ENCODE measurements at regions not wholly inside any gene's neighbourhood (a gene's known extent, or its start where the extent isn't known, plus 50 kb on each side); places are given as distances from the start of the nearest gene placed in this dataset.
A peak's percentile ranks its signal among the peaks of the same experiment; 100 is the strongest.

DNA sequence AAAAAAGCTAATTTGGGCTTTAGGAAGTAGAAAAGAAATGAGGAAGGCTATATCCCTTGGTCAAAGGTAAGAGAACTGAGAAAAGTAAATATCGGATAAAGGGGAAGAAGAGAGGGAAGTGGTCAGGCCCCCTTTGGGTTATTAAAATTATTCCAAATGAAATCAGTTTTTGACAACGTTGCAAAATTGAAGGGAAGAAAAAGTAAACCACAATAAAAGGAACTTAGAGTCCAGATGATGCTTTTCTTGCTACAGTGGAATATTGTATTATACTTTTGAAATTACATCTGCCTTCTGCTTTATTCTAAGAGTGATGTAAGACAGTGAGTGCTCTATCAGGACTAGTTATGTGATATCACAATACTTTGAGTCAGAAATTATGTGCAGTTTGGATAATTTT lies 59.4 kb upstream of the RBPJ start:
- DNase-seq = no peak
- peaks cover 19% of the 10 kb centered on the region for H3K27me3 Mint-ChIP-seq
- no peak overlapping the region for H3K4me3 Mint-ChIP-seq
- Histone ChIP-seq H2AFZ (ENCODE audit: insufficient read depth, low read depth, low read length, poor library complexity, severe bottlenecking) (no peak overlapping the region), H3K4me2 (replicated peaks; ENCODE audit: low read depth, low read length, poor library complexity, severe bottlenecking) (no peak overlapping the region), H3K27me3 (replicated peaks in 1 of 4; ENCODE audit: control extremely low read depth in 1 of 4, control insufficient read depth in 3 of 4, insufficient read depth in 4 of 4, low read length in 3 of 4) (peaks cover 0 to 4% (median 2%) of the 10 kb centered on the region in 4 experiments), H3K4me3 (ENCODE audit: control extremely low read depth in 1 of 5, extremely low read depth in 1 of 5, insufficient read depth in 1 of 5, low read depth in 2 of 5, low read length in 4 of 5) (no peak overlapping the region), H3K4me1 (ENCODE audit: control insufficient read depth in 2 of 2, insufficient read depth in 2 of 2, low read length in 2 of 2) (no peaks in the 10 kb centered on the region), H3K36me3 (replicated peaks in 1 of 2; ENCODE audit: control extremely low read depth in 1 of 2, control insufficient read depth in 1 of 2, extremely low read depth in 1 of 2, insufficient read depth in 2 of 2, low read length in 1 of 2) (no peaks in the 10 kb centered on the region), H3K9ac (ENCODE audit: low read length) (no peak overlapping the region), H4K20me1 (ENCODE audit: control insufficient read depth, insufficient read depth, low read length, poor library complexity, severe bottlenecking) (no peaks in the 10 kb centered on the region), H3K79me2 (ENCODE audit: control insufficient read depth, insufficient read depth, low read length) (no peaks in the 10 kb centered on the region), H3K9me3 (ENCODE audit: control extremely low read depth in 1 of 3, control insufficient read depth in 2 of 3, insufficient read depth in 1 of 3, low read length in 2 of 3) (peaks cover 0 to 6% (median 0%) of the 10 kb centered on the region in 3 donors), H3K27ac (ENCODE audit: low read length in 2 of 2) (no peak overlapping the region)
- intact Hi-C loops (cut with micrococcal nuclease) = no loop called here
- no peaks in the 10 kb centered on the region for H3K4me1 Mint-ChIP-seq
- H3K27ac Mint-ChIP-seq = no peak overlapping the region
- CTCF ChIA-PET = no interaction called here
- peaks cover 3% of the 10 kb centered on the region for H3K9me3 Mint-ChIP-seq (ENCODE audit: insufficient read depth)
- no CpG with 5 or more reads among the region's 2 CpGs for WGBS (ENCODE audit: insufficient coverage)
- TF ChIP-seq EZH2 (IDR thresholded peaks at IDR 0.05; ENCODE audit: borderline replicate concordance, insufficient read depth, low read depth, low read length, poor library complexity, severe bottlenecking) = no peak
- TF ChIP-seq, protein P1, sequence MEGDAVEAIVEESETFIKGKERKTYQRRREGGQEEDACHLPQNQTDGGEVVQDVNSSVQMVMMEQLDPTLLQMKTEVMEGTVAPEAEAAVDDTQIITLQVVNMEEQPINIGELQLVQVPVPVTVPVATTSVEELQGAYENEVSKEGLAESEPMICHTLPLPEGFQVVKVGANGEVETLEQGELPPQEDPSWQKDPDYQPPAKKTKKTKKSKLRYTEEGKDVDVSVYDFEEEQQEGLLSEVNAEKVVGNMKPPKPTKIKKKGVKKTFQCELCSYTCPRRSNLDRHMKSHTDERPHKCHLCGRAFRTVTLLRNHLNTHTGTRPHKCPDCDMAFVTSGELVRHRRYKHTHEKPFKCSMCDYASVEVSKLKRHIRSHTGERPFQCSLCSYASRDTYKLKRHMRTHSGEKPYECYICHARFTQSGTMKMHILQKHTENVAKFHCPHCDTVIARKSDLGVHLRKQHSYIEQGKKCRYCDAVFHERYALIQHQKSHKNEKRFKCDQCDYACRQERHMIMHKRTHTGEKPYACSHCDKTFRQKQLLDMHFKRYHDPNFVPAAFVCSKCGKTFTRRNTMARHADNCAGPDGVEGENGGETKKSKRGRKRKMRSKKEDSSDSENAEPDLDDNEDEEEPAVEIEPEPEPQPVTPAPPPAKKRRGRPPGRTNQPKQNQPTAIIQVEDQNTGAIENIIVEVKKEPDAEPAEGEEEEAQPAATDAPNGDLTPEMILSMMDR (IDR thresholded peaks at IDR 0.05) = no peak
- no peak for ATAC-seq (ENCODE audit: low read depth)
- POLR2A ChIA-PET = no interaction called here

DNA sequence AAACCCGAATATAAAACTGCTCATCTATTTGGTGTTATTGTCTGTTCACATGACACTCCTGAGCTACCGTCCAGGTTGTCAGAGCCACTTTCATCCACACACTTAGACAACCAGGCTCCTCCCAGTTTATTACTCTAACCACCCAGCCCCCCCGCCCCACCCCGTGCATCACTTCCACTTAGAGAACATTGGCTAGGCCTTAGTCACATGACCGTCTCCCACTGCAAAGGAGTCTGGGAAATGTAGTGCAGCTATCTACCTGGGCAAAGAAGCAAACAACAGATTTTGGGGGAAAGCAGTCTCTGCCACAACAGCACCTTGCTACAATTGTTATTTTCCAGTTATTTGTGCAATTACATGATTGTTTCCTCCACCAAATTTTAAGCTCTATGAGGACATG lies 57.6 kb upstream of the RBPJ start:
- Histone ChIP-seq H3K27ac (ENCODE audit: low read length in 2 of 2) (no peak overlapping the region), H3K4me1 (ENCODE audit: control insufficient read depth in 2 of 2, insufficient read depth in 2 of 2, low read length in 2 of 2) (no peaks in the 10 kb centered on the region), H3K9me3 (ENCODE audit: control extremely low read depth in 1 of 3, control insufficient read depth in 2 of 3, insufficient read depth in 1 of 3, low read length in 2 of 3) (peaks cover 0 to 6% (median 0%) of the 10 kb centered on the region in 3 donors), H3K4me2 (replicated peaks; ENCODE audit: low read depth, low read length, poor library complexity, severe bottlenecking) (no peak overlapping the region), H3K4me3 (ENCODE audit: control extremely low read depth in 1 of 5, extremely low read depth in 1 of 5, insufficient read depth in 1 of 5, low read depth in 2 of 5, low read length in 4 of 5) (no peak overlapping the region), H2AFZ (ENCODE audit: insufficient read depth, low read depth, low read length, poor library complexity, severe bottlenecking) (no peak overlapping the region), H3K9ac (ENCODE audit: low read length) (no peak overlapping the region), H3K36me3 (replicated peaks in 1 of 2; ENCODE audit: control extremely low read depth in 1 of 2, control insufficient read depth in 1 of 2, extremely low read depth in 1 of 2, insufficient read depth in 2 of 2, low read length in 1 of 2) (no peaks in the 10 kb centered on the region), H3K27me3 (replicated peaks in 1 of 4; ENCODE audit: control extremely low read depth in 1 of 4, control insufficient read depth in 3 of 4, insufficient read depth in 4 of 4, low read length in 3 of 4) (peaks cover 0 to 4% (median 2%) of the 10 kb centered on the region in 4 experiments), H3K79me2 (ENCODE audit: control insufficient read depth, insufficient read depth, low read length) (no peaks in the 10 kb centered on the region), H4K20me1 (ENCODE audit: control insufficient read depth, insufficient read depth, low read length, poor library complexity, severe bottlenecking) (no peaks in the 10 kb centered on the region)
- Mint-ChIP-seq H3K4me1 (no peaks in the 10 kb centered on the region), H3K27me3 (peaks cover 19% of the 10 kb centered on the region), H3K9me3 (ENCODE audit: insufficient read depth) (peaks cover 3% of the 10 kb centered on the region), H3K4me3 (no peak overlapping the region), H3K27ac (no peak overlapping the region)
- POLR2A ChIA-PET = no interaction called here
- intact Hi-C loops (cut with micrococcal nuclease) = no loop called here
- CTCF ChIA-PET = no interaction called here
- 100% methylated on average over 2 of the region's 5 CpGs for WGBS (ENCODE audit: insufficient coverage)
- peak; percentile 6 for DNase-seq
- ATAC-seq (ENCODE audit: low read depth) = no peak
- TF ChIP-seq, protein P1 (IDR thresholded peaks at IDR 0.05) = no peak
- no peak for TF ChIP-seq EZH2 (IDR thresholded peaks at IDR 0.05; ENCODE audit: borderline replicate concordance, insufficient read depth, low read depth, low read length, poor library complexity, severe bottlenecking)
